ENCODE measurements at regions not wholly inside any gene's neighbourhood (a gene's known extent, or its start where the extent isn't known, plus 50 kb on each side); places are given as distances from the start of the nearest gene placed in this dataset.

DNA sequence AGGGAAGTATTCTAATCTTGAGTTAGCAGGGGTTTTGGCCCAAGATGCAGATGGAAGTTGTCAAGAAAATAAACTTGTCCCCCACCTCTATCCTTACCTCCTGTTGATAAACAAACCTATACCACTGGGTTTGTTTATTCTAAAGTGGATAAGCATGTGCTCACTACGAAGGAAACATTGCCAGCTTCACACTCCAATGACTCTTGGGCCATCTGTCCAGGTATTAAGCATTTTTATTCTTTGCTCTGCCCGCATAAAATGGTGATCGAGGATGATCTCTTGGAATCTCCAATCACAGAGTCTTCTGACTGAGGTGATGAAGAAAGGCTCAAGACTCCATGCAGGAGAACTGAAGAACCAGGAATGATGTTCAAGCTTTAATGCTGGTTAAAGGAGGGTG is 1908.4 kb upstream of the PIK3C3 start:
- DNase-seq (ENCODE audit: low read depth in 1 of 2, low spot score in 2 of 2) (no peak), FAIRE-seq (no peak)
- Histone ChIP-seq H3K4me2 (ENCODE audit: insufficient read depth in 1 of 2, low read depth in 2 of 2, low read length in 2 of 2) (no peak overlapping the region), H4K5ac (ENCODE audit: insufficient read length, low read depth, low read length) (no peak overlapping the region), H3K18ac (ENCODE audit: extremely low read depth, low read length) (no peak overlapping the region), H2BK120ac (replicated peaks; ENCODE audit: low read depth, low read length) (no peak overlapping the region), H2BK20ac (ENCODE audit: low read length) (no peak overlapping the region), H3K4ac (replicated peaks; ENCODE audit: insufficient read length, low read depth, low read length) (no peak overlapping the region), H3K27me3 (replicated peaks in 1 of 4; ENCODE audit: control insufficient read depth in 3 of 4, extremely low read depth in 1 of 4, insufficient read depth in 3 of 4, low read length in 3 of 4) (no peaks in the 10 kb centered on the region; a peak in 1 of 7 replicates), H3K79me1 (ENCODE audit: low read depth, low read length) (no peaks in the 10 kb centered on the region), H3K4me3 (ENCODE audit: extremely low read depth in 1 of 4, insufficient read depth in 2 of 4, low read depth in 3 of 4, low read length in 4 of 4) (no peak overlapping the region), H3K23ac (ENCODE audit: insufficient read length) (no peak overlapping the region), H3K14ac (ENCODE audit: insufficient read length) (no peak overlapping the region), H3K9me3 (ENCODE audit: insufficient read depth in 2 of 2, low read depth in 1 of 2, low read length in 1 of 2) (no peaks in the 10 kb centered on the region), H3K56ac (replicated peaks; ENCODE audit: insufficient read length, low read depth, low read length) (no peak overlapping the region), H4K20me1 (replicated peaks in 1 of 2; ENCODE audit: control insufficient read depth in 1 of 2, insufficient read depth in 2 of 2, low read length in 2 of 2) (no peaks in the 10 kb centered on the region), H3K36me3 (ENCODE audit: control insufficient read depth in 2 of 4, insufficient read depth in 4 of 4, low read length in 3 of 4) (no peaks in the 10 kb centered on the region), H2AFZ (ENCODE audit: low read length) (no peak overlapping the region), H4K8ac (ENCODE audit: extremely low read depth, insufficient read depth, low read length) (no peak overlapping the region), H3K4me1 (replicated peaks in 1 of 4; ENCODE audit: control insufficient read depth in 3 of 4, insufficient read depth in 4 of 4, low read length in 3 of 4) (no peaks in the 10 kb centered on the region), H3K79me2 (ENCODE audit: control insufficient read depth in 1 of 2, insufficient read depth in 2 of 2, low read length in 2 of 2) (no peaks in the 10 kb centered on the region), H3K23me2 (ENCODE audit: low read depth, low read length) (no peaks in the 10 kb centered on the region), H3K9ac (replicated peaks in 1 of 4; ENCODE audit: extremely low read depth in 1 of 4, low read depth in 3 of 4, low read length in 3 of 4) (no peak overlapping the region), H2BK12ac (ENCODE audit: low read depth, low read length) (no peak overlapping the region), H2BK5ac (ENCODE audit: low read depth, low read length) (no peak overlapping the region), H4K91ac (replicated peaks; ENCODE audit: insufficient read length, low read length) (no peak overlapping the region), H2BK15ac (ENCODE audit: low read length) (no peak overlapping the region), H2AK5ac (ENCODE audit: low read depth, low read length) (no peak overlapping the region), H3K27ac (ENCODE audit: low read depth, low read length) (no peak overlapping the region)
- 92% methylated on average over 3 of the region's 3 CpGs; no CpG with 5 or more reads in 1 of the 2 experiments for WGBS, 2 experiments (ENCODE audit: extremely low coverage in 1 of 2, insufficient coverage in 1 of 2, insufficient read length in 1 of 2, insufficient replicate concordance in 2 of 2, low coverage in 1 of 2, low lambda C conversion rate in 2 of 2, missing lambda C conversion rate in 1 of 2)
- TF ChIP-seq CBX5 (IDR thresholded peaks at IDR 0.05; ENCODE audit: low read depth, low read length) (no peak), JUND (IDR thresholded peaks at IDR 0.05; ENCODE audit: low read length) (no peak), SP1 (IDR thresholded peaks at IDR 0.05; ENCODE audit: low read depth, low read length) (no peak), KDM5A (IDR thresholded peaks at IDR 0.05; ENCODE audit: low read length) (no peak), TAF7 (optimal IDR thresholded peaks at IDR 0.05; ENCODE audit: borderline replicate concordance, low read depth, low read length) (no peak), TAF1 (IDR thresholded peaks at IDR 0.05; ENCODE audit: low read depth, low read length) (no peak)
- ChIA-PET CTCF (ENCODE audit: partially characterized antibody) (interaction anchor here (0.7 to 1.0 kb wide), 3 partner anchors 80 to 226 kb away, joined by 3 read pairs; no protein-coding TSS in a partner anchor), POLR2A (ENCODE audit: partially characterized antibody) (no interaction called here)

Measured in H1 (cell line).